Fibroblast of villous mesenchyme (primary cell): ENCODE measurements at regions not wholly inside any gene's neighbourhood (a gene's known extent, or its start where the extent isn't known, plus 50 kb on each side); places are given as distances from the start of the nearest gene placed in this dataset.

ENCODE experiments used
- DNase-seq: peaks from one replicate; pipeline ENCODE4 v3.0.0-alpha.2; 2010; ENCODE audit warnings: low read depth
- H3K4me3 ChIP-seq: 2 replicates; pipeline ENCODE4 v1.5.1; 2011; ENCODE audit warnings: low read depth, mild to moderate bottlenecking, low read length
- TF ChIP-seq, protein P1 (sequence below): IDR thresholded peaks from 2 replicates; pipeline ENCODE4 v1.5.1; 2012; ENCODE audit warnings: low read depth, mild to moderate bottlenecking, low read length; ENCODE audit not compliant: insufficient read depth

DNA sequence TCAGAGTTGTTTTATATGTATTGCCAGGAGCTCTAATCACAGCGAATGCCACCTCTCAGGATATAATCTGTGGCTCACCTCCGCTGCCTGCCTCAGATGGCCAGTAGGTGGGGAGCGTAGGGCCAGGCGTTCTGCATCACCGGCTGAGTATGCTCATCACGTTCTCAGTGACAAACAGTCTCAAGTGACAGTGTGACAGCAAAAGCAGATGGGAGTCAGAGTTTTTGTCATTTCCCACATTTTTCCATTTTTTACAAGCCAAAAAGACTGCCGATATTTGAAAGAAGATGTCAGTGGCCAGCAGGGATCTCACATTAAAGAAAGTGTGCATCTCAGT lies 208.7 kb downstream of the ALDH8A1 start:
- no peak for DNase-seq
- TF ChIP-seq, protein P1, sequence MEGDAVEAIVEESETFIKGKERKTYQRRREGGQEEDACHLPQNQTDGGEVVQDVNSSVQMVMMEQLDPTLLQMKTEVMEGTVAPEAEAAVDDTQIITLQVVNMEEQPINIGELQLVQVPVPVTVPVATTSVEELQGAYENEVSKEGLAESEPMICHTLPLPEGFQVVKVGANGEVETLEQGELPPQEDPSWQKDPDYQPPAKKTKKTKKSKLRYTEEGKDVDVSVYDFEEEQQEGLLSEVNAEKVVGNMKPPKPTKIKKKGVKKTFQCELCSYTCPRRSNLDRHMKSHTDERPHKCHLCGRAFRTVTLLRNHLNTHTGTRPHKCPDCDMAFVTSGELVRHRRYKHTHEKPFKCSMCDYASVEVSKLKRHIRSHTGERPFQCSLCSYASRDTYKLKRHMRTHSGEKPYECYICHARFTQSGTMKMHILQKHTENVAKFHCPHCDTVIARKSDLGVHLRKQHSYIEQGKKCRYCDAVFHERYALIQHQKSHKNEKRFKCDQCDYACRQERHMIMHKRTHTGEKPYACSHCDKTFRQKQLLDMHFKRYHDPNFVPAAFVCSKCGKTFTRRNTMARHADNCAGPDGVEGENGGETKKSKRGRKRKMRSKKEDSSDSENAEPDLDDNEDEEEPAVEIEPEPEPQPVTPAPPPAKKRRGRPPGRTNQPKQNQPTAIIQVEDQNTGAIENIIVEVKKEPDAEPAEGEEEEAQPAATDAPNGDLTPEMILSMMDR: no peak
- no peak overlapping the region for H3K4me3 ChIP-seq

DNA sequence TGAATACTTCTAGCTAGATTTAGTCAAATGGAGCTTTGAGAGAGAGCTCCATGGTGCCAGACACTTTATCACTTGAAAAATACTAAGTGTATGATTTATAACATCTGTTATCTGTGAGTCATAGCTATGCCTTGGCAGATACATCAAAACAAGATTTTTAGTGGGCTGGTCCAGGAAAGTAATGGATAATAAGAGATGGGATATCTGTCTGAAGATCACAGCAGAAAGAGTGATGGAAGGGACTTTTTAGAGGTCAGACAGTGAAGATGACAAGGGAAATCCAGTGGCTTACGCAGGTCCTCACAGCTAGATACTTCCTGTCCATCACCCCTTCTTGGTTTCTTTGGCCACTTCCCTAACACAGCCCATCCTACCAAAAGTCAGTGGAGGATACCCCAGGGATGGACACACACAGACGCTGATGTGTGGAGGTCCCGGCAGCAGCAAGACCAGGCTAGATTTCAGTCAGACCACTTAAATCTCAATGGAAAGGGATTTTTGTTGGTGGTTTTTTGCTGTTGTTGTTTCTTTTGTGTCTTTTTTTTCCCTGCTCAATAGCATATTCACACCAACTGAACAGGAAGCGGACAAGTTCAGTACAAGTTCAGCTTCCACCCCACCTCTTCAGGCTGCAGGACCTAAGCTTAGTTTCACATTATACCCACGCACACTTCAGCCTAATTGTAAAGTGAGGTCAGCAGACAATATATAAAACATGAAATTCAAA lies 209.3 kb downstream of the ALDH8A1 start:
- TF ChIP-seq, protein P1: no peak
- H3K4me3 ChIP-seq: no peak overlapping the region
- peak; percentile 62 for DNase-seq

DNA sequence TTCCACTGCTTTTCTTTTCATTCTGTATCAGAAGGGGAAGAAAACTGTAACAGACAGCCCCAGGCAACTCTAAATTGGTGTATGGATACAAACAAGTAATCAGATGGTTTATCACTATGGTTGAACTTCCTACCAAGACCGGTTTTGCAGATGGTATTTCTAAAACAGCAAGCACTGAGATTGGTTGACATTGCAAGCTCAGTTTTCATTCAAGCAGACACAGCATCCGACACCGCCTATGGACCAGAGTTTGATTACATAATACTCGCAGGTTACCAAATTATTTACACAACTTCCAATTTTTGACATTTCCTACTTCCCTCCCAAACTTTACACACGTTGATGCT lies 209.9 kb downstream of the ALDH8A1 start:
- H3K4me3 ChIP-seq: no peak overlapping the region
- no peak for DNase-seq
- TF ChIP-seq, protein P1: no peak

DNA sequence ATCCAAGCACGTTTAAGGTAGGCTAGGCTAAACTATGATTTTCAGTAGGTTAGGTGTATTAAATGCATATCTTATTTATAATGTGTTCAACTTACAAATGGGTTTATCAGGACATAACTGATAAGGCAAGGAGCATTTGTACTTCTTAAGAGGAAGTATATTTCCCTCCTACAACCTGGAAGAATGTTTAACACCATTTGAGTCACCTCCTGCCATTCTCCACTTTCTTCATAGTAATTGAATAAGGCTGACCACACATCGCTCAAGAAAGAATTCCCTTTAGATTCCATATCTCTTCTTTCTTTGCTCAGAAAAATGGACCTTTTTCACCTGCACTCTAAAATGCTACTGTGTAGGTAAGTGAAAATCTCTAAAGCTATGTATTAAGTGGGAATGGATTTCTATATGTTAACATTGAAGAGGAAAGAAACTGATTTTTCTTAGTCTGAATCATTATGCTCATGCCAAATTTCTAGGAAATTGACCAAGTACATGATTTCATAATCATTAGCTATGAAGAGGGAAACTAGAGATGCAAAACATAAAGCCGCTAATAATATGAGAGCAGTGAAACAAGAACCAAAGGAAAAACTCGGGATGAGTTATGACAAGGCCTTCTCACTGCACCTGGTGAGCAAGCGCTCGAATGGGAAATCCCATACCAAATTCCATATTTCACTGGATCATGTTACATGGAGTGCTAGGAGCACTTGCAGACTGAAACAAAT lies 210.4 kb downstream of the ALDH8A1 start:
- H3K4me3 ChIP-seq: no peak overlapping the region
- TF ChIP-seq, protein P1: no peak
- peak; percentile 20 for DNase-seq

DNA sequence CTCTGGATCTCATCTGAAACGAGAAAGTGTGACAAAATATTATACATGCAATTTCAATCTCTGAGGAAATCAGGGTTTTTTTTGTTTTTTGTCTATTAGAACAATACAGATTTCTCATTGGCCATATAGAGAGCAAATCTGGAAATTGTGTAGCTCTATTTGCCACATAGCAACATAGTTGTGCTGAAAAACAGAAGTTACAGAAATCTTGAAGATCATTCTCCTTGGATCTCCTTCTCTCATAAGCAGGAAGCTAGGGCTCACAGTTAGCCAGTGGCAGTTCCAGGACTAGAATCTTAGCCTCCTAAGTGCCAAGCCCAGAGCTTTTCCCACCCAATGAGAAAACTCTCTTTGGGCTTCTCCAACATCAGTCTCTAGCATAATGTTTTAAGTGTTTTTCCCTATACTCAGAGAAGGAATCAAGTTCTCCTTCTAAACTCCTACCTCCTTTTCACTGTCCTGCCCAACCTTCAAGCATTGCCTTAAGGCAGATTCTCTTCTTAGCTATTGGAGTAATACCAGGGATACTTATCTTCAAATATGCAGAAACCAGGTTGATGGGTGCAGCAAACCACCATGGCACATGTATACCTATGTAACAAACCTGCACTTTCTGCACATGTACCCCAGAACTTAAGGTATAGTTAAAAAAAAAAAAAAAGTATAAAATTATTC lies 211.6 kb downstream of the ALDH8A1 start:
- no peak overlapping the region for H3K4me3 ChIP-seq
- TF ChIP-seq, protein P1: no peak
- no peak for DNase-seq

DNA sequence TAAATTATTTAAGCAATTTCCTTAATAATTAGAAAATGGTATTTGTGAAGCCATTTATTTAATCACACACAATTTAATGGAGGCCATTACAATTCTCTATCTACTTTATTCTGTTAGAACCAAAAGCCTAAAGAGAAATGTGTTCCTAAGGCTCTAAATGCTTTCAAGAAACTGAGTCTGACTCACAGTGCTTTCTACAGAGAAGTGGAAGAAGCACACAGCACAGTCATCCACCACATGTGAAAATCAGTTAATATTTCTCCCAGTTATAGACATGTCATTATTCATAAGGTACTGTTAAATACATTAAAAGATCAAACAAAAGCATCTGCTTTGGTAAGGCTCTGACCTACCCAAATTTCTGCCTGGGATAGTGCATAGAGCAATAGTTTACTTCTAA lies 214.4 kb downstream of the ALDH8A1 start:
- DNase-seq: no peak
- TF ChIP-seq, protein P1: no peak
- no peak overlapping the region for H3K4me3 ChIP-seq
